B cell (primary cell): ENCODE measurements at regions not wholly inside any gene's neighbourhood (a gene's known extent, or its start where the extent isn't known, plus 50 kb on each side); places are given as distances from the start of the nearest gene placed in this dataset.

Experiments
- CTCF ChIP-seq: fragments of 200-600 bp; IDR thresholded peaks from one replicate; pipeline ENCODE4 v1.8.0; 2022; ENCODE audit warnings: antibody characterized with exemption, mild to moderate bottlenecking
- EZH2 ChIP-seq: IDR thresholded peaks from 2 replicates; pipeline ENCODE4 v1.6.1; 2012; ENCODE audit warnings: borderline replicate concordance, low read depth, mild to moderate bottlenecking, moderate library complexity, low read length; ENCODE audit not compliant: insufficient read depth, poor library complexity, severe bottlenecking

DNA sequence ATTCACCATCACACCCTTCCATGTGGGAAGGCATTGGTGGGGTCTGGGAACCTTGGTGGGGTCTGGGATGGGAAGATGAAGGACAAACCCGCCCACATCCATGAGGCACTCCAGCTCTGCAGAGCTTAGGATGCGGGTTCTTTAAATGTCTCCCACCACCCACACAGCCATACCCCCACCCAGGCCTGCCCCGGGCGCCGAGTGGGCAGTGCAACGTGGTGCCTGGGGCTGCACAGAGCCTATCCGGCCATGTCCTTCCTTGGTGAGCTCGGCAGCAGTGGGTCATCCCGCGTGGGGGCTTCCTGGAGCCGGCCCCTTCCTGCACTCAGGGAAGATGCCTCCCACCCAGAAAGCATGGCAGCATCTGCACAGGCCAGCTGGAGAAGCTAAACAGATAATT lies 163.5 kb upstream of the TCERG1L start:
- TF ChIP-seq CTCF (no peak), EZH2 (no peak)
